GF-D8 (cell line): ENCODE measurements at regions not wholly inside any gene's neighbourhood (a gene's known extent, or its start where the extent isn't known, plus 50 kb on each side); places are given as distances from the start of the nearest gene placed in this dataset.

ENCODE experiments used
- DNase-seq: peaks from one replicate; lab custom pipeline; 2025; lab: John Stamatoyannopoulos, UW

- no peak for DNase-seq
Observed at GRCh38 chr22:48369789-48370507, 1457.7 kb downstream of the BRD1 start.

GRCh38 chr22:48368975-48369525 lies 1458.6 kb downstream of the BRD1 start:
- no peak for DNase-seq

GRCh38 chr22:48367731-48368130 lies 1459.9 kb downstream of the BRD1 start:
- no peak for DNase-seq

GRCh38 chr22:48366591-48366990 lies 1461.1 kb downstream of the BRD1 start:
- no peak for DNase-seq

- DNase-seq, result no peak
Observed at GRCh38 chr22:48366056-48366455, 1461.6 kb downstream of the BRD1 start.

- DNase-seq, result no peak
Observed at GRCh38 chr22:48365386-48365785, 1462.3 kb downstream of the BRD1 start.

GRCh38 chr22:48362721-48363404 lies 1464.8 kb downstream of the BRD1 start:
- DNase-seq, result no peak

- no peak for DNase-seq
Observed at GRCh38 chr22:48361099-48361639, 1466.5 kb downstream of the BRD1 start.

GRCh38 chr22:48359613-48359965 lies 1468.1 kb downstream of the BRD1 start:
- no peak for DNase-seq

GRCh38 chr22:48358886-48359612 lies 1468.6 kb downstream of the BRD1 start:
- no peak for DNase-seq

- DNase-seq, result no peak
Observed at GRCh38 chr22:48357961-48358360, 1469.7 kb downstream of the BRD1 start.

- DNase-seq, result no peak
Observed at GRCh38 chr22:48357196-48357595, 1470.5 kb downstream of the BRD1 start.

- no peak for DNase-seq
Observed at GRCh38 chr22:48356731-48357130, 1470.9 kb downstream of the BRD1 start.

GRCh38 chr22:48354096-48354495 lies 1473.6 kb downstream of the BRD1 start:
- DNase-seq, result no peak

- no peak for DNase-seq
Observed at GRCh38 chr22:48353116-48353947, 1474.3 kb downstream of the BRD1 start.

- no peak for DNase-seq
Observed at GRCh38 chr22:48352086-48352911, 1475.4 kb downstream of the BRD1 start.

- no peak for DNase-seq
Observed at GRCh38 chr22:48351376-48352085, 1476.1 kb downstream of the BRD1 start.

GRCh38 chr22:48350456-48350855 lies 1477.2 kb downstream of the BRD1 start:
- DNase-seq, result no peak

- no peak for DNase-seq
Observed at GRCh38 chr22:48348855-48349254, 1478.8 kb downstream of the BRD1 start.

- DNase-seq, result no peak
Observed at GRCh38 chr22:48347311-48347710, 1480.4 kb downstream of the BRD1 start.
